ENCODE measurements at regions not wholly inside any gene's neighbourhood (a gene's known extent, or its start where the extent isn't known, plus 50 kb on each side); places are given as distances from the start of the nearest gene placed in this dataset.

GRCh38 chr1:184141361-184141880, 89.9 kb downstream of the TSEN15 start:
- no peak for DNase-seq (ENCODE audit: low read depth)

GRCh38 chr1:184143449-184143848, 91.9 kb downstream of the TSEN15 start:
- no peak for DNase-seq (ENCODE audit: low read depth)

GRCh38 chr1:184145083-184145482, 93.6 kb downstream of the TSEN15 start:
- DNase-seq (ENCODE audit: low read depth) = no peak

GRCh38 chr1:184146202-184146601, 94.7 kb downstream of the TSEN15 start:
- no peak for DNase-seq (ENCODE audit: low read depth)

DNA sequence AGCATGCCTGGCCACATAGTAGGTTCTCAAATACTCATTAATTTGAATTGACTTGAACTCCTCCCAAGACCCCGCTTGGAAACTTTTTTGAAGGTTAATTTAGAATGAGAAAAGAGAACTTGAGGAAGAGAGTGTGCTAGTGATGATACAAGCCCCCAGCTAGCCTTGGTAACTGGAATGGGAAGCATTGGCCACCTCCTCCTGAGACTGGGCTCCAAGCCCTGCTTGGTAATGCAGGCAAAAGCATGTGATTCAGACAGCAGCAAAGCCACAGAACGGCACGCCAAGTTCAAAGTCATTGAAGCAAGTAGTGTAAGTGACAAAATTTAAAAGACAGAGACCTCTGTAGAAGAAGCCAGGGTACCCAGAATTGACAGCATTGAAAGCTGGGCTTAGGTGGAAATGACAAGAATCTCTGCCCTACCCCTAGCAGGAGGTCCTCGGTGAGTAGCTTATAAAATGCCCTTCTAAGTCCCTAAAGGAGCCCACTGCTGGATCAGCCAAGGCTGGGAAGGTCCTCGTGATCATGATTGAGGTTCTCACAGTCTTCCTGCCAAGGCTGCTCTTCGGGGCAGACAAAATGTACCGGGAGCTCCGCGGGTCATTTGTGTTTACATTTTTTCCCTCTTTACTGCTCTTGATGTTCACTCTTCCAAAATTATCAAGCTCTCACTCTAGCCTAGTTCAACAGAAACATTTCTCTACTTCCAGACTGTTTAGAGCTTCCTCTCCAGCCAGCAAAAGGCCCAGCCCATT, 99.4 kb downstream of the TSEN15 start:
- no peak for DNase-seq (ENCODE audit: low read depth)

- no peak for DNase-seq (ENCODE audit: low read depth)
Observed at GRCh38 chr1:184152434-184152898, 100.9 kb downstream of the TSEN15 start.

GRCh38 chr1:184152974-184153373, 101.4 kb downstream of the TSEN15 start:
- no peak for DNase-seq (ENCODE audit: low read depth)

GRCh38 chr1:184153731-184154130, 102.2 kb downstream of the TSEN15 start:
- DNase-seq (ENCODE audit: low read depth) = no peak

DNA sequence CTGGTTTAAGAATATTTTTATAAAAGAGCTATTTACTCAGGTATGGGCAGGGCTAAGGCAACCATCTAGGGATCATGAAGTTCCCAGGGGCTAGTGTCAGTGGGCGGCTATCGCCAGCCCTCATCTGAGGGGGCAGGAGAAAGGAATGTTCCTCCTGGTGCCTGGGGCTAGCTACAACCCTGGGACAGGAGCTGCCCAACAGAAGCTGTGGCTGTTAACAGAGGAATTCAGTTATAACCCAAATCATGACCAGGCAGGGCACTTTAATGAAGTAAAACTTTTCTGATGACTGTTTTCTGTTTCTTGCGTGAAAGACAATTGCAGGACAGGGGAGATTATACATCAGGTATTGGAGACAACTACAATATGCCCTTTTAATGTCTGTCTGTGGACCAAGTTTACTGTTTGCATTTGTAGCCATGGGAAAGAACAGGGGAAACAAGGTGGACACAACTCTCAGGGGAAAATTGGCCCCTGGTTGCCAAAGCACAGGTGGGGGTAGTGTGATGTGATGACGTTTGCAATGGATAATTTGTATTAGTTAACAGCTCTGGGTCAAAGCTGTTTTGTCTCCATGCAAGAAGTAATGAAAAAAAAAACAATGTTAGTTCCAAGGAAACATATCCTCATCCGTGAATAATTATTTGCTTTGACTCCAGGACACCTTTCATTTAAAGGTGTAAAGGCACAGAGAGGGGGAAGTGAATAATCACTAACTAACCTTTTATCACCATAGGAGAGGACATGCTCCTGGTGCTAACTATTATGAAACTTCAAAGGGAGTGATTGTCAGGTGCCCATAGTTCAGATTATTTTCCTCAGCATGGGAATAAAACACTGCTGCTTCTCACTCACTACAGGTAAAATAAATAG, 105.2 kb downstream of the TSEN15 start:
- no peak for DNase-seq (ENCODE audit: low read depth)

DNA sequence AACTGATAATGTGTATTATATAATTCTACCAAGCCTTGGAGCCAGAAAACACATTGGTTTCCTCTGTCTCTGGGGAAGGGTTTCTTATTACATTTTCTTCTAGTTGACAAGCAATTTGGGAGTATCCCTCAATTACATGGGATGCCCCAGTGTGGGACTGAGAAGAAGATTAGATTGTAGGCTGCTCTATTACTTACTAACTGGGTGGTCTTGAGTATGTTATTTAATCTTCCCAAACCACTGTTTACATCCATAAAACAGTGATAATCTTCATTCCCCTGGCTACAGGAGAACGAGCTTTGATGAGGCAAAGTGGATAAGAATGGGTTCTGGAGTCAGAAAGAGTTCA, 105.8 kb downstream of the TSEN15 start:
- DNase-seq (ENCODE audit: low read depth) = no peak

DNA sequence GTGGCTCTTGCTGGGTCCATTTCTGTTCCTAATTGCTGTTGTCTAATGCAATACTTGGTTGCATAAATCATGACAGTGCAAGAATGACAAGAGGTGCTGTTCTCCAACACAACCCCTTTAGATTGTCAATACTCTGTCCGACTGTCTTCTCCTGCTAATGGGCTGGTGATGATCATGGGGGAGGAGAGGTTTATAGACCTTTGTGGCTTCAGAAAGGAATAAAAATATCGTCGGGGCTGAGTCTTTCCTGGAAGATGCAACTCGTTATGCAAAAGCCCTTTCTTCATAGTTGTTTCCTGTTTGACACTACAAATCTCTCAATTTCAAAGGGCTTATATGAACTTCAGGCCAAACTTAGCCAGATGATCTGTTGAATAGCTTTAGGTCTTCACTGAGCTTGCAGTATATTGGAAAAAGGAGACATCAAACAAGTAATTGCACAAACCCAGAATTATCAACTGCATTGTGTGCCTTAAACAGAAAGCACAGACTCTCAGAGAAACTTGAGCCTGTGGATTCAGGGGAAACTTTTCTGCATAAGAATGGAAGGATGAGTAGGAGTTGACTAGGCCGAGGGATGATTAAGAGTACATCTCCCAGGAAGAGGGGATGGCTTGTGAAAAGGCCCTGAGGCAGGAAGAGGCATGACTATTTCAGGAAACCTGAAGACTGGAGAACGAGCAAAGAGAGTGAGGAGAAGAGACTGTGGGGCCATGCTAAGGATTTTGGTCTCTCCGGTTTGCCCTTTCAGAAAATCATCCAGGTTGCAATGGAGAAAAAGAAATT, 107.6 kb downstream of the TSEN15 start:
- DNase-seq (ENCODE audit: low read depth) = no peak

DNA sequence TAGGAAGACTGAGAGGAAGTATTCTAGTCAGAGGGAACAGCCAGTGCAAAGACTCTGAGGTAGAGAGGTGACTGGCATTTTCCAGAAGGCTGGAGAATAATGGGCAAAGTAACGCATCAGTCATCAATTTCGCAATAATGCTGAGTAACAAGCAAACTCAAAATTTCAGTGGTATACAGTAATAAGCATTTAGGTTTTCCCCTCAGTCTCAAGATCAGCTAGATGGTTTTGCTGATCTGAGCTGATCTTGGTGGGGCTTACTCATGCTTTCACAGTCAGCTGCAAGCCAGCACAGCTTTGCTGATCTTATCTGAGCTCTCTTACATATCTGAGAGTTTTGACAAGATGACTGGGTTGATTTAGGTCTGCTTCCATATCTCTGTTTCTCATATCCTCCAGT, 108.7 kb downstream of the TSEN15 start:
- peak; percentile 9 for DNase-seq (ENCODE audit: low read depth)

- no peak for DNase-seq (ENCODE audit: low read depth)
Observed at GRCh38 chr1:184161071-184161698, 109.7 kb downstream of the TSEN15 start.

DNA sequence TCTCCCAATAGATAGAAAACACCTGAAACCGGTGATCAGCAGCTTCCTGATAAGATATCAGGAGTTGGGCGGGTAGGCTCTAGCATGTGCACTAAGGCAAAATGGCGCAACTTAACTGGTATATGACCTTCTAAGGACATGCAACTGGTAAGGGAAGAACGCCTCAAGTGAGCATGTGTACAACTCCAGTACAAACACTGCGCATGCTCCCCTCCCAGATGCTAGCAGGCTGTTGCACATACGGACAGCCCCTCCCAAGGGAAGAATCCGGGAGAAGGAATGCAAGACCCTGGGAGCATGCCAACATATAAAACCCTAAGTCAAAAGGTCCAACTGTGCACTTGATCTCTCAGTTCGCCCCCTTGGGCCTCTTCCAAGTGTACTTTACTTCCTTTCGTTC, 110.8 kb downstream of the TSEN15 start:
- DNase-seq (ENCODE audit: low read depth) = no peak

DNA sequence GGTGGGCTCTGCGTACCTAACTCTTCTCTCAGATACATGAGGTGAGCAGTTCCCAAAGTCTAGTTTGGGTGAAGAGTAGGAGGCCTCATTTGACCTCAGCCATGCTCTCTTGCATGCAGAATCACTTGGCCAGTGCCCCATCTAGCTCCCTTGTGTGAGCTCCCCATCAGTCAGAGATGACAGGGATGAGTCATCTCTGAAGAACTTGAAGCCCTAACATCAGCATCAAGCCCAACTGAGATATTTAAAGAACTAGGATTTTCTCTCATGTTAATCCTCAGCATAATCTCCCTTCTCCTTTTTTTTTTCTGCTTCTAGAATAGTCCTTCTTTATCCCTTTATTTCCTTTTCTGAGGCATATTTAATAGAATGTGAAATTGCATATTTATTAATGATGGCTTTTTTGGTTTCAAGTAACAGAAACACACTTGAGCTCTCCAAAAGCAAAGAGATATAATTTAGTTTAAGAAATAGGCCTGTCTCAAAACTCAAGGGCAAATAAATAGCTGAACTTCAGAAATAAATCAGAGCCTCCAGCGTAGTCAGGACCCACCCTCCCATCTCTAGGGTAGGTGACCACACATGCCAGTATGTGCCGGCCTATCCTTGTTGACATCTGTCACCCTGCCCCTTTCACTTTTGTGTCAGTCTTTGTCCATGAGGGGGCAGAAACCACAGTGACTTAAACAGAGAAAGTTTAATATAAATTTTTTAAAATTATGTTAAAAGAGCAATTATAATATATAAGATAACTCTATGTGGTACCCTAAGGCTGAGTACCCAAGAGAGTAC, 112.3 kb downstream of the TSEN15 start:
- no peak for DNase-seq (ENCODE audit: low read depth)

GRCh38 chr1:184164536-184164935, 113.0 kb downstream of the TSEN15 start:
- no peak for DNase-seq (ENCODE audit: low read depth)

DNA sequence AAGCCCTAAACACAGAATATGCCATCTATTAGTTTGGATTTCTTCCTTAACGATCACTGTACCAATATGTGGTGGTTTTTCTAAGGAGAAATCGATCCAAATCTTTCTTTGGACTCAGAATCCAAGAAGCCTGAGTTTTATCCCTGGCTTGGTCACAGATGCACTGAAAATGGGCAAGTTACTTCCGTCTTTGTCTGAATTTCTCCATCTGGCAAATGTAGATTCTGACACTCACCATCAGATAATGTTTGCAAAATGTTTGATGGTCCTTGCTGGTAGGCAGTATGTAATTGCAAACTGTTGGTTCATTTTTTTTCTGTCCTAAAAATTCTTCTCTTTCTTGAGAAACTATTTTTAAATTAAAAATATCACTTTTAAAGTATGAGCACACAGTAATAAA, 115.0 kb downstream of the TSEN15 start:
- no peak for DNase-seq (ENCODE audit: low read depth)

- DNase-seq (ENCODE audit: low read depth) = no peak
Observed at GRCh38 chr1:184167352-184167751, 115.8 kb downstream of the TSEN15 start.

DNA sequence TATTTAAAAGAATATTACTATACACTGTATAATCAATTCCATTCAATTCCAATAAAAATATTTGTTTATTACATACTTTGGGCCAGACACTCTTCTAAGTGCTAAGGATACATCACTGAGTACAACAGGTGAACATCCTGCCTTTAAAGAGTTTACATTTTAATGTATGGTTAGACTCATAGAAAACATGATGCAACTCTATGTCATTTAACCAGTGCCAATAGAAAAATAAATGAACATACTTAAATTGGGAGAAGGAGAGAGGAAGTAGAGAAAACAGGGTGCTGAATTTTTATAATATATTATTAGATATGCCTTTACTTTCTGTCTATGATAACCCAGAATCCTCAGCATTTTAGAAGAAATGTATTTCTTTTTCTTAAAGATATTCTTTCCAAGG, 119.2 kb downstream of the TSEN15 start:
- DNase-seq (ENCODE audit: low read depth) = no peak

DNA sequence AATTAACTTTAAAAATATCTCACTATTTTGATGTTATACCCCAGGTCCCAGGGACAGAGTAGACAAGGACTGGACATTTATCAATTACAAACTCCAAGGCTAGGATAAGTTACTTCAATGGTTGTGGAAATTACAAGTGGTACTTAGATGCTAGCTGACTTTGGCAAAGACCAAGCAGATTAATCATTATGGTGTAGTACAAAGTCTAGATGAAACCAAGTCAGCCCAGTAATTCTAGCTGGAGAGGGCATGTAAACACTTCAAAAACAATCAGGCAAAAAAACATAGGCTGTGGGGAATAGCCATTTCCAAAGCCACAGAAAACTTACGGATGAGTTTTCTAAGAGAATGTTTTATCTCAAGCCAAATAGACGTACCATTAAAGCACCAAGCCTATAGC, 124.5 kb downstream of the TSEN15 start:
- no peak for DNase-seq (ENCODE audit: low read depth)

DNA sequence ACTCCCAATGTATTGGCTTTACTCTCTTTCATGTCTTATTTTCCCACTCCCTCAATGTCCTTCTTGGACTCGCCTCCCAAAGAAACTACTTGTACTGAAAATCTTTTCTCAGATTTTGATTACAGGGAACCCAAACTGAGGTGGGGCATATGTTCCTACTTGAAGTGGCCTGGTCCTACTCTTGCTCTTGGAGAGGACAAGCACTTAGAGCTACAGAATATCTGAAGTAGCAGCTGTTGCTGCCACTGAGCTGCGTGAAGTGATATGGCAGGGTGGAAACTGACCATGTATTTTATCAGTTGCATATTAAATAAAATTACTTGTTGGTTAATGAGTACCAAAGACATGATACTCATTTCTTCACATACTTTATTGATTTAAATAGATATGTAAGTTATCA, 129.5 kb downstream of the TSEN15 start:
- no peak for DNase-seq (ENCODE audit: low read depth)
